HFFc6 (cell line): ENCODE measurements at regions not wholly inside any gene's neighbourhood (a gene's known extent, or its start where the extent isn't known, plus 50 kb on each side); places are given as distances from the start of the nearest gene placed in this dataset.
A peak's percentile ranks its signal among the peaks of the same experiment; 100 is the strongest.

Source experiments
- DNase-seq: peaks from one replicate; pipeline ENCODE4 v3.0.0-alpha.2; 2018
- H3K27ac Mint-ChIP-seq: 2 replicates; pipeline ENCODE4 v1.8.0; 2020; ENCODE audit warnings: mild to moderate bottlenecking, mixed read lengths
- H3K27me3 Mint-ChIP-seq: 2 replicates; pipeline ENCODE4 v1.8.0; 2021; ENCODE audit warnings: mild to moderate bottlenecking, moderate library complexity, mixed read lengths; ENCODE audit not compliant: insufficient read depth
- H3K36me3 Mint-ChIP-seq: 2 replicates; pipeline ENCODE4 v1.8.0; 2021; ENCODE audit warnings: low read depth, mixed read lengths
- H3K4me1 Mint-ChIP-seq: 2 replicates; pipeline ENCODE4 v1.8.0; 2020; ENCODE audit warnings: low read depth, mixed read lengths
- H3K4me3 Mint-ChIP-seq: 2 replicates; pipeline ENCODE4 v1.8.0; 2020; ENCODE audit warnings: mild to moderate bottlenecking, moderate library complexity, mixed read lengths
- H3K9me3 Mint-ChIP-seq: 2 replicates; pipeline ENCODE4 v1.8.0; 2020; ENCODE audit warnings: mild to moderate bottlenecking, mixed read lengths
- CTCF ChIP-seq: fragments of 200-600 bp; sonication (generic); IDR thresholded peaks from 2 replicates; pipeline ENCODE4 v1.5.0; 2021; ENCODE audit warnings: antibody characterized with exemption, mild to moderate bottlenecking

GRCh38 chr13:48888613-48889012 lies 87.1 kb upstream of the FNDC3A start:
- Mint-ChIP-seq H3K4me1 (peaks cover 48% of the 10 kb centered on the region), H3K27ac (no peak overlapping the region), H3K9me3 (no peaks in the 10 kb centered on the region), H3K36me3 (no peaks in the 10 kb centered on the region), H3K27me3 (no peaks in the 10 kb centered on the region; the same call in 1 of the 2 replicates), H3K4me3 (no peak overlapping the region)
- DNase-seq, result no peak
- TF ChIP-seq CTCF, result no peak

- no peaks in the 10 kb centered on the region for H3K36me3 Mint-ChIP-seq
- no peaks in the 10 kb centered on the region for H3K9me3 Mint-ChIP-seq
- H3K27ac Mint-ChIP-seq, result no peak overlapping the region
- no peaks in the 10 kb centered on the region; the same call in 1 of the 2 replicates for H3K27me3 Mint-ChIP-seq
- H3K4me3 Mint-ChIP-seq, result no peak overlapping the region
- no peak for DNase-seq
- peaks cover 31% of the 10 kb centered on the region for H3K4me1 Mint-ChIP-seq
- TF ChIP-seq CTCF, result no peak
These were observed 85.3 kb upstream of the FNDC3A start for GRCh38 chr13:48890391-48890790.

- Mint-ChIP-seq H3K27ac (peak overlapping the region; percentile 40), H3K36me3 (no peaks in the 10 kb centered on the region), H3K4me3 (peak overlapping the region; percentile 6), H3K27me3 (no peaks in the 10 kb centered on the region), H3K9me3 (no peaks in the 10 kb centered on the region), H3K4me1 (peaks cover 38% of the 10 kb centered on the region)
- peak; percentile 28 for DNase-seq
- TF ChIP-seq CTCF, result no peak
These were observed 84.1 kb upstream of the FNDC3A start for GRCh38 chr13:48891586-48891985.

GRCh38 chr13:48892053-48892687 lies 83.5 kb upstream of the FNDC3A start:
- DNase-seq, result peak; percentile 83
- no peak for TF ChIP-seq CTCF
- Mint-ChIP-seq H3K27ac (peak overlapping the region; percentile 40), H3K9me3 (no peaks in the 10 kb centered on the region), H3K36me3 (no peaks in the 10 kb centered on the region), H3K4me1 (peaks cover 38% of the 10 kb centered on the region), H3K27me3 (no peaks in the 10 kb centered on the region), H3K4me3 (peak overlapping the region; percentile 7; the same call in 1 of the 2 replicates)

GRCh38 chr13:48892688-48893075 lies 83.0 kb upstream of the FNDC3A start:
- Mint-ChIP-seq H3K36me3 (no peaks in the 10 kb centered on the region), H3K4me1 (peaks cover 38% of the 10 kb centered on the region), H3K4me3 (no peak overlapping the region), H3K27me3 (no peaks in the 10 kb centered on the region), H3K27ac (no peak overlapping the region), H3K9me3 (no peaks in the 10 kb centered on the region)
- DNase-seq, result no peak
- no peak for TF ChIP-seq CTCF
